ENCODE measurements at regions not wholly inside any gene's neighbourhood (a gene's known extent, or its start where the extent isn't known, plus 50 kb on each side); places are given as distances from the start of the nearest gene placed in this dataset.
"Not testable (repeated sequence)": the region's sequence is repeated elsewhere in the genome, so short reads cannot be mapped to it uniquely, and the experiment has no call there.

GRCh38 chr3:6396631-6397030 lies 464.3 kb upstream of the GRM7 start:
- no peaks in the 10 kb centered on the region for H3K9me3 Mint-ChIP-seq
- peaks cover 19% of the 10 kb centered on the region for H3K27me3 Mint-ChIP-seq (ENCODE audit: low read depth)
- DNase-seq (ENCODE audit: low spot score in 2 of 2, unreplicated experiment in 2 of 2): no peak
- no peaks in the 10 kb centered on the region for H3K36me3 Mint-ChIP-seq
- H3K27ac Mint-ChIP-seq: no peak overlapping the region
- no peak for TF ChIP-seq CTCF (IDR thresholded peaks at IDR 0.05; ENCODE audit: unreplicated experiment)
- H3K4me3 Mint-ChIP-seq: no peak overlapping the region
- H3K4me1 Mint-ChIP-seq: no peaks in the 10 kb centered on the region

GRCh38 chr3:6402666-6403065 lies 458.2 kb upstream of the GRM7 start:
- not testable (repeated sequence) for DNase-seq (ENCODE audit: low spot score in 2 of 2, unreplicated experiment in 2 of 2); H3K4me1 Mint-ChIP-seq; H3K27ac Mint-ChIP-seq; H3K36me3 Mint-ChIP-seq; H3K4me3 Mint-ChIP-seq
- H3K9me3 Mint-ChIP-seq: peaks cover 14% of the 10 kb centered on the region
- peaks cover 11% of the 10 kb centered on the region for H3K27me3 Mint-ChIP-seq (ENCODE audit: low read depth)

GRCh38 chr3:6406923-6407322 lies 454.0 kb upstream of the GRM7 start:
- H3K36me3 Mint-ChIP-seq; DNase-seq (ENCODE audit: low spot score in 2 of 2, unreplicated experiment in 2 of 2); H3K4me1 Mint-ChIP-seq; H3K27me3 Mint-ChIP-seq (ENCODE audit: low read depth); H3K4me3 Mint-ChIP-seq; H3K27ac Mint-ChIP-seq: not testable (repeated sequence)
- peaks cover 18% of the 10 kb centered on the region for H3K9me3 Mint-ChIP-seq

DNA sequence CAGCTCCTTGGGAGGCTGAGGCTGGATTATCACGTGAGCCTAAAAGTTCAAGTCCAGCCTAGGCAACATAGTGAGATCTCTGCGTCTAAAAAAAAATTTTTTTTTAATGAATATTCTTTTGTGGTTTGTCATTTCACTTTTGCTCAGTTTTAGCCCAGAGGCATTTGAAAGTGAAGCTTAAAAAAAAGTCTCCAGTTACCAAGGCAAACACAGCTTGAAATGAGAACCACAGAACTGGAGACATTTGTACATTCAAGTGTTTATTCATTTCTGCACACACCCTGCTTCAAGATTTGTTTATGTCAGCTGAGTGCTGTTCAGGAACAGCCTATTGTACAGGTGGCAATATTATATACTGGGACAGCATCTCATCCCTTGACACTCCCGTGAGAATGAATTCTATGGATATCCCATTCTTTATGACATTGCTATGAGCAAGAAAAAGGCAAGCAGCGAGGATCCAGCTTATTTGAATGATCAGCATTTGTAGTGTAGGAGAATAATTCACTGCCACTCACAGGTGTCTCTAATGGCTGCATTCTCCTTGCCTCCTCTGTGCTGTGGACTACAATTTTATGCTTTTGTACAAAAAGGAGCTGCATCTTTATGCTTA lies 444.8 kb upstream of the GRM7 start:
- Mint-ChIP-seq H3K27ac (no peak overlapping the region), H3K4me3 (no peak overlapping the region), H3K36me3 (no peaks in the 10 kb centered on the region), H3K4me1 (no peaks in the 10 kb centered on the region), H3K27me3 (ENCODE audit: low read depth) (no peaks in the 10 kb centered on the region), H3K9me3 (peaks cover 7% of the 10 kb centered on the region)
- DNase-seq (ENCODE audit: low spot score in 2 of 2, unreplicated experiment in 2 of 2): no peak
- TF ChIP-seq CTCF (IDR thresholded peaks at IDR 0.05; ENCODE audit: unreplicated experiment): no peak

GRCh38 chr3:6417174-6417573 lies 443.7 kb upstream of the GRM7 start:
- DNase-seq (ENCODE audit: low spot score in 2 of 2, unreplicated experiment in 2 of 2): no peak
- no peaks in the 10 kb centered on the region for H3K27me3 Mint-ChIP-seq (ENCODE audit: low read depth)
- no peak overlapping the region for H3K27ac Mint-ChIP-seq
- no peak for TF ChIP-seq CTCF (IDR thresholded peaks at IDR 0.05; ENCODE audit: unreplicated experiment)
- H3K4me1 Mint-ChIP-seq: no peaks in the 10 kb centered on the region
- H3K4me3 Mint-ChIP-seq: no peak overlapping the region
- no peaks in the 10 kb centered on the region for H3K36me3 Mint-ChIP-seq
- peaks cover 7% of the 10 kb centered on the region for H3K9me3 Mint-ChIP-seq

- no peak for DNase-seq (ENCODE audit: low spot score in 2 of 2, unreplicated experiment in 2 of 2)
- H3K27me3 Mint-ChIP-seq (ENCODE audit: low read depth): no peaks in the 10 kb centered on the region
- H3K9me3 Mint-ChIP-seq: peaks cover 8% of the 10 kb centered on the region
- no peaks in the 10 kb centered on the region for H3K4me1 Mint-ChIP-seq
- H3K27ac Mint-ChIP-seq: no peak overlapping the region
- H3K36me3 Mint-ChIP-seq: peaks cover 2% of the 10 kb centered on the region
- H3K4me3 Mint-ChIP-seq: no peak overlapping the region
- TF ChIP-seq CTCF (IDR thresholded peaks at IDR 0.05; ENCODE audit: unreplicated experiment): no peak
Observed at GRCh38 chr3:6418485-6418884, 442.4 kb upstream of the GRM7 start.

Measured in mesothelial cell of epicardium (in vitro differentiated cells).